Colonic mucosa (tissue), 4 donors: ENCODE measurements at regions not wholly inside any gene's neighbourhood (a gene's known extent, or its start where the extent isn't known, plus 50 kb on each side); places are given as distances from the start of the nearest gene placed in this dataset.

Source experiments
- DNase-seq: peaks from one replicate; pipeline ENCODE4 v3.0.0-alpha.2; 2020
- H3K27ac ChIP-seq: fragments of 200-600 bp; one replicate; pipeline ENCODE4 v1.8.0; 2021
- H3K27me3 ChIP-seq: fragments of 200-600 bp; one replicate; pipeline ENCODE4 v1.8.0; 2021
- H3K36me3 ChIP-seq: fragments of 200-600 bp; one replicate; pipeline ENCODE4 v1.8.0; 2021
- H3K4me1 ChIP-seq: fragments of 200-600 bp; one replicate; pipeline ENCODE4 v1.8.0; 2021; ENCODE audit warnings: mild to moderate bottlenecking
- H3K4me3 ChIP-seq: fragments of 200-600 bp; one replicate; pipeline ENCODE4 v1.8.0; 2021
- H3K9ac ChIP-seq, 2 donors: one replicate each; pipeline ENCODE4 v1.7.0; 2013; ENCODE audit warnings: control low read depth in 2 of 2, low read depth in 2 of 2, low read length in 2 of 2
- H3K9me3 ChIP-seq: fragments of 200-600 bp; one replicate; pipeline ENCODE4 v1.8.0; 2021
- intact Hi-C: fragments of 100-400 bp; cut with DNase I; formaldehyde crosslinking; loops from one replicate; pipeline ENCODE4 v1.14.1; 2022
- TF ChIP-seq, protein P1 (sequence below): fragments of 200-600 bp; IDR thresholded peaks from one replicate; pipeline ENCODE4 v1.8.0; 2022; ENCODE audit warnings: antibody characterized with exemption, mild to moderate bottlenecking
- donor health status: healthy.
- donor health status: DM: no; HTN: no; CAD: no.
- donor health status: DM: no; HTN: no; CAD: no.

DNA sequence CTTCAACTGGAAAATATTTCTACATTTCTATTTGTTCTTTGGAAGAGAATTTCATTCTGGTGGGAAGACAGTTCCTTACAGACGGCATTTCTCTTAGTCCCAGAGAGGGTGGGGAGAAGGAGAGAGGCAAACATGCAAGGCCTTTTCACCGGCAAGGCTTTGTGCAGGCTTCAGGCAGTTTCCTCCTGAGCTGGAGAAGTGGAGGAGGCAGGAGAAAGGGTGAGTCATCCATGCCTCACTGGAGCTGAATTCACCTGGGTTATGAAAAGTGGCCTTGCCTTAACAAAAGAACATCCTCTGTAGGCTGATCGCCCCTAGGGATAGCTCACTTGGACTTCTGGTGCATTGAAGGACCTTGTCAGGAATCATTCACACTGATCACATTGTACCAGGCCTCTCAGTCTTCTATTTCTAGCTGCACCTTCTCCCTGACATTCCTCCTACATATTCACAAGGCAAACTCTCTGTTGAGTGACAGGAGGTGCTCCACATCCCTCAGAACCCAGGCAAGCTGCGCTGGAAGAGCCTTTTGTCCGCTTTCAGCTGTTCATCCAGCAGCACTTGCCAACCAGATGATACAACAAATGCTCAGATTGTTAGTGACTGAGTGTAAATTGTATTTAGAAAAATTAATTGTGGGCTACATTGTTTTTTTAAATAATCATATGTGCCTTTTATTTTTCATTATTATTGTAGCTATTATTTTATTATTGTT, 796.1 kb downstream of the DCDC2C start:
- DNase-seq, result no peak
- no peaks in the 10 kb centered on the region for H3K27me3 ChIP-seq
- no peak overlapping the region for H3K27ac ChIP-seq
- no peak overlapping the region for H3K9ac ChIP-seq
- TF ChIP-seq, protein P1, sequence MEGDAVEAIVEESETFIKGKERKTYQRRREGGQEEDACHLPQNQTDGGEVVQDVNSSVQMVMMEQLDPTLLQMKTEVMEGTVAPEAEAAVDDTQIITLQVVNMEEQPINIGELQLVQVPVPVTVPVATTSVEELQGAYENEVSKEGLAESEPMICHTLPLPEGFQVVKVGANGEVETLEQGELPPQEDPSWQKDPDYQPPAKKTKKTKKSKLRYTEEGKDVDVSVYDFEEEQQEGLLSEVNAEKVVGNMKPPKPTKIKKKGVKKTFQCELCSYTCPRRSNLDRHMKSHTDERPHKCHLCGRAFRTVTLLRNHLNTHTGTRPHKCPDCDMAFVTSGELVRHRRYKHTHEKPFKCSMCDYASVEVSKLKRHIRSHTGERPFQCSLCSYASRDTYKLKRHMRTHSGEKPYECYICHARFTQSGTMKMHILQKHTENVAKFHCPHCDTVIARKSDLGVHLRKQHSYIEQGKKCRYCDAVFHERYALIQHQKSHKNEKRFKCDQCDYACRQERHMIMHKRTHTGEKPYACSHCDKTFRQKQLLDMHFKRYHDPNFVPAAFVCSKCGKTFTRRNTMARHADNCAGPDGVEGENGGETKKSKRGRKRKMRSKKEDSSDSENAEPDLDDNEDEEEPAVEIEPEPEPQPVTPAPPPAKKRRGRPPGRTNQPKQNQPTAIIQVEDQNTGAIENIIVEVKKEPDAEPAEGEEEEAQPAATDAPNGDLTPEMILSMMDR, result no peak
- H3K4me3 ChIP-seq, result no peak overlapping the region
- H3K36me3 ChIP-seq, result no peaks in the 10 kb centered on the region
- H3K4me1 ChIP-seq, result no peaks in the 10 kb centered on the region
- intact Hi-C loops, result no loop called here
- H3K9me3 ChIP-seq, result no peaks in the 10 kb centered on the region

DNA sequence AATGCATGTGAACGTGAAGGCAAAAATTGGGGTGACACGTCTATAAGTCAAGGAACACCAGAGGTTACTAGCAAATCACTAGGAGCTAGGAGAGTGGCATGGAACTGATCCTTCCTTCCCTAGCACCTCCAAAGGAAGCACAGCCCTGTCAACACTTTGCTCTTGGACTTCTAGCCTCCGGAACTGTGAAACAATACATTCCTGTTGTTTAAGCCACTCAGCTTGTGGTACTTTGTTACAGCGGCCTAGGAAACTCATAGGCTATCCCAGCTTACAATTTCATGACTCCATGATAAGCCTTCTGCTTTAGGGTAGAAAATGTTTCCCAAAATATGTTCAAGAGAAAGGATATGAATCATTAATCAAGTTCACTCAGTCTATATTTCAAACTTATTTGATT, 798.1 kb downstream of the DCDC2C start:
- TF ChIP-seq, protein P1, result no peak
- no peak overlapping the region for H3K27ac ChIP-seq
- intact Hi-C loops, result no loop called here
- H3K4me1 ChIP-seq, result no peaks in the 10 kb centered on the region
- no peaks in the 10 kb centered on the region for H3K9me3 ChIP-seq
- no peak overlapping the region for H3K4me3 ChIP-seq
- no peaks in the 10 kb centered on the region for H3K27me3 ChIP-seq
- no peak overlapping the region for H3K9ac ChIP-seq
- DNase-seq, result no peak
- no peaks in the 10 kb centered on the region for H3K36me3 ChIP-seq

DNA sequence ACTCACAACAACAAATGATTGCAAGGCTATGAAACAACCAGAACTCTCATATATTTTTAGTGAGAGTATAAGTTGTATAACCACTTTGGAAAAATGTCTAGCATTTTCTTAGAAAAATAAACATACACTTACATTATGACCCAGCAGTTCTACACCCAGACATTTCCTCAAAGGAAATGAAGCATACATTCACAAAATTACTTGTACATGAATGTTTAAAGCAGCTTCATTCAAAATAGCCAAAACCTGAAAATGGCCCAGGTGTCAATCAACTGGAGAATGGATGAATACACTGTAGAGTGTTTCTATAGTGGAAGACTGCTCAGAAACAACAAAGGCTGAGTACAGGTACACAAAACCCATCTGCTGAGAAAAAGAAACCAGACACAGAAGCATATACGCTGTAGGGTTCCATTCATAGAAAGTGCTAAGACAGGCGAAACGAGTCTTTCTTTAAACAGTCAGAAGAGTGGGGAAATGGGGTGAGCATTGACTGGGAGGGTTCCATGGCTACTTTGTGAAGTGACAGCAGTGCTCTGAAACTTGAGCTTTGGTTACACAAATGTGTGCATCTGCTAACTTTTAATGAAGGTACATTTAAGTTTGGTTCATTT, 799.0 kb downstream of the DCDC2C start:
- Histone ChIP-seq H3K27ac (no peak overlapping the region), H3K27me3 (no peaks in the 10 kb centered on the region), H3K9me3 (no peaks in the 10 kb centered on the region), H3K4me3 (no peak overlapping the region), H3K36me3 (no peaks in the 10 kb centered on the region), H3K4me1 (no peaks in the 10 kb centered on the region), H3K9ac (no peak overlapping the region)
- TF ChIP-seq, protein P1, result no peak
- no peak for DNase-seq
- intact Hi-C loops, result no loop called here

DNA sequence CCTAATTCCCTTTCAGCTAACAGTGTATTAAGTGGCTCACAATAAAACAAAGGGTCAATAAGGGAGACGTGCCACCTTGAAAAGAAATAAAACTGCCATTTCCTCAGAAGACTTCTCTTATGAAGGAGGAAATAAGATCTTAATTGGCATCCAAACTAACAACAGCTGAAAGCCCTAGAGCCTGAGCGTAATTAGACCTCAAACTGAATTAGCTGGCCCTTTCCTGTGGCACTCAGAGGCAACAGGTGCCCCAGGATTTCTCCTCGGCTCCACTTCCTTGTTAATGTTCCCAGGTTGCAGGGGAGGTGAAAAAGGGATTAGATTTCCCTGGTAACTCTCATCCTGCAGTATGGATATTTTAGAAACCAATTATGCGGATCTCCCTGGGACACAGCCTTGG, 804.3 kb downstream of the DCDC2C start:
- DNase-seq, result no peak
- Histone ChIP-seq H3K27me3 (no peaks in the 10 kb centered on the region), H3K36me3 (no peaks in the 10 kb centered on the region), H3K27ac (no peak overlapping the region), H3K4me3 (no peak overlapping the region), H3K9me3 (no peaks in the 10 kb centered on the region), H3K4me1 (no peaks in the 10 kb centered on the region), H3K9ac (no peak overlapping the region)
- intact Hi-C loops, result no loop called here
- TF ChIP-seq, protein P1, result no peak

DNA sequence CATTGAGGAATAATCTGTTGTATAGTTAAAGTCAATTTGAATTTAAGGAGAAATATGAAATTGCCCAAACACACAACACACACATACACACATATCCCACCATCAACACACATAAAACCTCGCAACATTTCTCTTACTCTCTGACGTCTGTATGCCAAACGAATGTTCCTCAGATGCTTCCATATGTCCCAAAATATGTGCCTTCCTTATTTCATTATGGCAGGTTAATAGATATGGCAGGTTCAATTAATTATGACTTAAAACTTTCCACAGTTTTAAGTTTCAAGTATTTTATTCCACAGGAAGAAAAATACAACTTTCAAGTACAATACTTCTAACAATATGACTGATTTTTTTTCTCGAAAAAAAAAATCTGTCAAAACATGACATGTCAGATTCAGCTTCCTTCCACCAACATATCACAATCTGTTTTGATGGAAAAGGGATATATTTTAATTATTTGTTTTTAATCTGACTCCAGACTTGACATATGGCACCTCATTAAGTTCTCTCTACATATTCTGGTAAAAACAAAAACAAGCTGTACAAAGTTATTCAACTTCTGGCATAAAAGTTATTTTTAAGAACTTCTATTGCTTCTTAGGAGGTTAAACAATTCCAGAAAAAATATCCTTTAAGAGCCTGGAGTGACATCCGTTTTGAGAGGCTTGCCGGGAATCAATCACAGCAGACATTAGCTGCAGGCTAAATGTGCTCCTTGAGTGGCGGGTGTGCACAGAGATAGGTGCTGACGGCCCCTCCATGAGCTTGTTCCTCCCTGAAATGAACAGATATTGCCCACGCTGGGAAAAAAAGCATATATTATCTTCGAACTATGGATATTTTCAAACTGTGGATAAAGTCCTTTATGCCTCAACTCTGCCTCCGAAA, 812.7 kb downstream of the DCDC2C start:
- no peak for DNase-seq
- no peak overlapping the region for H3K9ac ChIP-seq
- intact Hi-C loops, result no loop called here
- H3K4me1 ChIP-seq, result no peaks in the 10 kb centered on the region
- H3K36me3 ChIP-seq, result no peaks in the 10 kb centered on the region
- H3K9me3 ChIP-seq, result no peaks in the 10 kb centered on the region
- no peak overlapping the region for H3K4me3 ChIP-seq
- H3K27me3 ChIP-seq, result no peaks in the 10 kb centered on the region
- H3K27ac ChIP-seq, result no peak overlapping the region
- TF ChIP-seq, protein P1, result no peak
